Stomach smooth muscle (tissue), 2 donors: ENCODE measurements at regions not wholly inside any gene's neighbourhood (a gene's known extent, or its start where the extent isn't known, plus 50 kb on each side); places are given as distances from the start of the nearest gene placed in this dataset.
"Not testable (repeated sequence)": the region's sequence is repeated elsewhere in the genome, so short reads cannot be mapped to it uniquely, and the experiment has no call there.

Experiments
- H3K27ac ChIP-seq: one replicate; pipeline ENCODE4 v1.7.0; 2013; ENCODE audit warnings: mild to moderate bottlenecking, low read length, inconsistent platforms
- H3K27me3 ChIP-seq, 2 donors: one replicate each; pipeline ENCODE4 v1.7.0; 2013; ENCODE audit warnings: low read length in 2 of 2; ENCODE audit not compliant: insufficient read depth in 2 of 2, control insufficient read depth in 1 of 2
- H3K36me3 ChIP-seq, 2 donors: one replicate each; pipeline ENCODE4 v1.7.0; 2013; ENCODE audit warnings: low read length in 2 of 2; ENCODE audit not compliant: control insufficient read depth in 2 of 2, insufficient read depth in 2 of 2
- H3K4me1 ChIP-seq: one replicate; pipeline ENCODE4 v1.7.0; 2013; ENCODE audit warnings: low read length; ENCODE audit not compliant: control insufficient read depth, insufficient read depth
- H3K4me3 ChIP-seq, 2 donors: one replicate each; pipeline ENCODE4 v1.7.0; 2013; ENCODE audit warnings: low read length in 2 of 2
- H3K9ac ChIP-seq, 2 donors: one replicate each; pipeline ENCODE4 v1.7.0; 2013; ENCODE audit warnings: low read length in 2 of 2, mild to moderate bottlenecking in 1 of 2
- H3K9me3 ChIP-seq, 2 donors: one replicate each; pipeline ENCODE4 v1.7.0; 2013; ENCODE audit warnings: low read length in 2 of 2; ENCODE audit not compliant: control insufficient read depth in 2 of 2
- donor health status: healthy.
- donor health status: Pancreatic carcinoma.

GRCh38 chr2:111381530-111382306 is 261.0 kb downstream of the BCL2L11 start:
- H3K4me1 ChIP-seq, H3K9me3 ChIP-seq, H3K27ac ChIP-seq, H3K27me3 ChIP-seq, H3K36me3 ChIP-seq, H3K9ac ChIP-seq, H3K4me3 ChIP-seq: not testable (repeated sequence)

DNA sequence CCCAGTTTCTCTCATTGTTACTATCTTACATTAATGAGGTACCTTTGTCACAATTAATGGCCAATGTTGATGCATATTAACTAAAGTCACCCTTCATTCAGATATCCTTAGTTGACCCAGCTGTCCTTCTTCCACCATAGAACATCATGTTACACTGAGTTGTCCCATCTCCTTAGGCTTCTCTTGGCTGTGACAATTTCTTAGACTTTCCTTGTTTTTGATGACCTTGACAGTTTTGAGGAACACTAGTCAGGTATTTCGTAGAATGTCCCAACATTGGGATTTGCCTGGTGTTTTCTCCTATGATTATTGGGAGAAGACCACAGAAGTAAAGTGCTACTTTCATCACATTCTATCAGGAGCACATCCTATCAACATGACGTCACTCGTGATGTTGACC is 261.8 kb downstream of the BCL2L11 start:
- H3K36me3 ChIP-seq, H3K4me3 ChIP-seq, H3K4me1 ChIP-seq, H3K9ac ChIP-seq, H3K9me3 ChIP-seq, H3K27me3 ChIP-seq, H3K27ac ChIP-seq: not testable (repeated sequence)

DNA sequence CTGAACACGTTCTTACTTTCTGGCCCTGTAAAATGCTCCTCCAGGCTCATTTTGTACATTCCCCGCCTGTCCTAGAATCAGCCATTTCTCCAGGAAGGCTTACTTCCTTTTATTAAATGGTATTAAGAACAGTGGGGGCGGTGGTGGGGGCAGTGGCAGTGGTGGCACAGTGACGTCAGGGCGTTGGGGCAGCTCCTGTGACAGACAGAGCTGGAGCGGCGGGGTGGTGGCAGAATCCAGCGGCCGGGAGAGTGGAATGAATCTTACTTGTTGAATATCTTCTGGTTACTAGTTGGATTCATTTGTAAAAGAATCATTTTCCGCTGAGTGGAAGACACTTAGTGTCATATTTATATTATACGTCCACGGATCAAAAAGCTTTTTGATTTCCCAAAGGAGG is 262.6 kb downstream of the BCL2L11 start:
- H3K4me3 ChIP-seq, H3K27me3 ChIP-seq, H3K9ac ChIP-seq, H3K9me3 ChIP-seq, H3K27ac ChIP-seq, H3K36me3 ChIP-seq, H3K4me1 ChIP-seq: not testable (repeated sequence)

GRCh38 chr2:111385226-111385957 is 264.7 kb downstream of the BCL2L11 start:
- H3K9me3 ChIP-seq, H3K27ac ChIP-seq, H3K27me3 ChIP-seq, H3K4me3 ChIP-seq, H3K9ac ChIP-seq, H3K4me1 ChIP-seq, H3K36me3 ChIP-seq: not testable (repeated sequence)

DNA sequence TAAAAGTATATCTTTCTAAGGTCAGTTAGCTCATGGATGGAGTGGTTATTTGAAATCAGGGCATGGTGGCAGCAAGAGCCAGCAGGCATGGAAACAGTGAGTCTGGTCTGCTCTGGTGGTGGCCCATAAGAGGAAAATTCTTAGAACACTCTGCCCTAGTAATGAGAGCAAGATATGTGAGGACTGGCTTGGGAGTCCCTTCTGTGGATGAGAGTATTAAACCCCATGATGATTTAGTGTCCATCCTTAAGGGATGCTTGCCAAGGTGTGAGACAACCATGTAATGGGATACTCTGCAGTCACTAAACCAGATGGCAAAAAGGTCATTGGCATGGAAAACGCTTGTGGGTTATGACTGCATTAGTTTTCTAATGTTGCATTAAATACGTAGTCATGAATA is 269.9 kb downstream of the BCL2L11 start:
- not testable (repeated sequence) for H3K27me3 ChIP-seq, H3K36me3 ChIP-seq, H3K4me1 ChIP-seq, H3K4me3 ChIP-seq, H3K27ac ChIP-seq, H3K9ac ChIP-seq, H3K9me3 ChIP-seq

DNA sequence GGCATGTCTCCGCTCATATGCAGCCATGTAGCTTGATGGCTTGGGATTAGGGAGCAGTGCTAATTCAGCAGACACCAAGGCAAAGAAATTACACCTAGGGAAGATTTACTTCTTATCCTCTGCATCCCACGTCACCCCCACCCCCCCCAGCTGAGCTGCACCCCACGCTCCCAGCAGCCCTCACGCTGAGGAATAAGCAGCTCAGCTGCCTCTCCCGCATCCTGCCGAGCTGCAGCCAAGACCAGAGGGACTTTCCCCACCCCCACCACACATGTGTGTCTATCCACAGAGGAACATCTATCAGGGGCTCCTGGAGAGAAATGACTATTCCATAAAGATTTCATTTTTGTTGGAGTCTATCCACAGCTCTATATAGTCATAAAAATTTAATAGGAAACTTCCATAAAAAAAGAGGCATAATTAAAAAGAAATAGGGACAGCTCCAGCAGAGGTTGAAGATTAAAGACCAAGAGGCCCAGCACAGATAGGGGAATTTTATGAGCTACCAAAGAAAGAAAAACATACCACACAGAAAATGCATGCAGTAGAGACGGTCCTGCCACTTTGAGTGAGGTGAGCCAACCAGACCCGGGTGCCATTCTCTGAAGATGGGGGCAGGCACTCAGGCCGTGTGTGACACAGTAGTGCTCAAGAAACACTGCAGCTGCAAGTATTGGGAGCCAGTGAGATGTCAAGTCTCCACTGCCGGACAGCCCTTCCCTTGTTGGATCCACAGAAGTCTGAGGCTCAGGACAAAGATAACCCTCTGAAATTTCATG is 274.8 kb downstream of the BCL2L11 start:
- not testable (repeated sequence) for H3K4me1 ChIP-seq, H3K4me3 ChIP-seq, H3K9ac ChIP-seq, H3K27me3 ChIP-seq, H3K9me3 ChIP-seq, H3K36me3 ChIP-seq, H3K27ac ChIP-seq

- H3K9ac ChIP-seq, H3K27me3 ChIP-seq, H3K4me1 ChIP-seq, H3K27ac ChIP-seq, H3K4me3 ChIP-seq, H3K36me3 ChIP-seq, H3K9me3 ChIP-seq: not testable (repeated sequence)
Measured at GRCh38 chr2:111400598-111401253, 280.0 kb downstream of the BCL2L11 start.

DNA sequence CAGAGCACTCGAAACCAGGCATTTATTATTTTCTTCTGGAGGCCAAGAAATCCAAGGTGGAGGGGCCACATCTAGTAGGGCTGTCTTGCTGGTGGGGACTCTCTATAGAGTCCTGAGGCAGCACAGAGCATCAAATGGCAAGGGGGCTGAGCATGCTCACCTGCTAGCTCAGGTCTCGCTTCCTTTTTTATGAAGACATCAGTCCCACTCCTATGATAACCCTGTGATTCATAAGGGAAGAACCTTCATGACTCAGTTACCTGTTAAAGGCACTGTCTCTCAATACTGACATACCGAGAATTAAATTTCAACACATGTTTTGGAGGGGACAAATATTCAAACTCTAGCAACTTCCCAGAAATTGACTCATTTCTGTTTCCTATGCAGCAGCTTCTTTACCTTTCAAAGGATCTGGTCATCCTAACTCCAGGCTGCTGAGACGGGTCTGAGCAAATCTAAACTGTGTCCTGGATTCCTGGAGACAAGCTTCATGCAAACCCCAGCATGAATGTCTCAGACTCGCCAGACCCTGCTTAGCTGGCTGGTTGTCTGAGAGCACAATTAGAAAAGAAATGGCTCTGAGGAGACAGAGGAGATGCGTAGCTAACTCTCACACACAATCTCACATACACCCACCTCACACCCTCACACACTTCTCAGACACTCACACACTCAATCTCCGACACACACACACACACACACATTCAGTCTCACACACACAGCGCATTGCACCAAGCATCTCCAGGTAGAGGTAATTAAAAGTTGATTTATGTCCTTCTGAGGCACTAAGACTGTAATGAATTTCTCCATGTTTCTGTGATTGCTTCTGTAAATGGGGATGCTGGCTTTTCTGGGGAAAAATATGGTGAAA is 280.8 kb downstream of the BCL2L11 start:
- H3K4me1 ChIP-seq, H3K4me3 ChIP-seq, H3K9ac ChIP-seq, H3K27ac ChIP-seq, H3K27me3 ChIP-seq, H3K36me3 ChIP-seq, H3K9me3 ChIP-seq: not testable (repeated sequence)

GRCh38 chr2:111402450-111402849 is 281.7 kb downstream of the BCL2L11 start:
- H3K36me3 ChIP-seq, H3K9ac ChIP-seq, H3K27ac ChIP-seq, H3K27me3 ChIP-seq, H3K4me1 ChIP-seq, H3K9me3 ChIP-seq, H3K4me3 ChIP-seq: not testable (repeated sequence)

DNA sequence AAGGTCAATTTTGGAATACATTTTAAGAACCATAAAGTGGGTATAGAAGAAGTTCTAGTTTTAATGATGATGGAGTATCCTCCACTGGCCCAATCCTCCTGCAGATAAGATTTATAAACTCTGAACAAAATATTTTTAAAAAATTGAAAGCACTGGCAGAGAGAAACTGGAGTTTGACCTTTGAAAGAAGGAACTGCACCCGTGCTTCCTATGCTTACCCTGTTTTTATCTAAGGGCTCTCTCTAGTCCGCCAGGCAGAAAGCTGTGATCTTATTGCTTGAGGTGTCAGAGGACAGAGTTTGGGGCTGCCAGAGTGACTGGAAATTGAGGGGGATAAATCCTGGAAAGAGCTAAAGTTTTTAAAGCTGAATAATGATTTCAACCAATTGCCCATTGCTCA is 282.6 kb downstream of the BCL2L11 start:
- not testable (repeated sequence) for H3K4me3 ChIP-seq, H3K4me1 ChIP-seq, H3K9ac ChIP-seq, H3K27ac ChIP-seq, H3K36me3 ChIP-seq, H3K27me3 ChIP-seq, H3K9me3 ChIP-seq
